AG10803 (cell line): ENCODE measurements at regions not wholly inside any gene's neighbourhood (a gene's known extent, or its start where the extent isn't known, plus 50 kb on each side); places are given as distances from the start of the nearest gene placed in this dataset.

ENCODE experiments used
- DNase-seq: peaks from one replicate; pipeline ENCODE4 v3.0.0; 2010; ENCODE audit warnings: low read depth
- H3K4me3 ChIP-seq: 2 replicates; pipeline ENCODE4 v1.5.1; 2011; ENCODE audit warnings: mild to moderate bottlenecking, low read length, control low read depth
- CTCF ChIP-seq: conservative IDR thresholded peaks from 2 replicates; pipeline ENCODE4 v1.5.1; 2011; ENCODE audit warnings: mild to moderate bottlenecking, low read length, control low read depth, inconsistent platforms

- no peak overlapping the region for H3K4me3 ChIP-seq
- TF ChIP-seq CTCF: no peak
- no peak for DNase-seq
These were observed 121.2 kb upstream of the MAP1B start for GRCh38 chr5:71986101-71986500.

- no peak overlapping the region for H3K4me3 ChIP-seq
- no peak for DNase-seq
- no peak for TF ChIP-seq CTCF
These were observed 118.5 kb upstream of the MAP1B start for GRCh38 chr5:71988808-71989207.

GRCh38 chr5:71993600-71993999 is 113.7 kb upstream of the MAP1B start:
- H3K4me3 ChIP-seq: no peak overlapping the region
- TF ChIP-seq CTCF: no peak

GRCh38 chr5:71996789-71997188 is 110.5 kb upstream of the MAP1B start:
- DNase-seq: no peak
- TF ChIP-seq CTCF: no peak
- H3K4me3 ChIP-seq: no peak overlapping the region

More at GRCh38 chr5:71993600-71993999, 113.7 kb upstream of the MAP1B start:
- no peak for DNase-seq

GRCh38 chr5:71998746-71999145 is 108.5 kb upstream of the MAP1B start:
- DNase-seq: no peak
- TF ChIP-seq CTCF: no peak
- H3K4me3 ChIP-seq: no peak overlapping the region

DNA sequence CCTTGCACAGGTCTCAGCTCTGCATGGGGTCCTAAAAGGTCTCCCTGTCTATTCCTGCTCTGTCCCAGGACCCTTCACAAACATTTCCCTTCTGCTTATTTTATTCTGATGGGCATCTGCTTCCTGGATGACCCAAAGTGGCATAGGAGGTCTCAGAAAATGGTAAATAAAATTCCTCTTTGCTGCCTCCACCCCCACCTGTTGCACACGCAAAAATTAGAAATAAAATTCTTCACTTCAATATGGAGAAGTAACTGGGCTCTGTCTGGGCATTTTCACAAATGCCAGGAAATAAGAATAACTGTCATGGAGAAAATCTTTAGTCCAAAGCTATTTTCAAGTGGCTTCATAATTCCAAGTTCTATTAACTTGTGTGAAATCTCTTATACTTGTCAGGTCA is 106.6 kb upstream of the MAP1B start:
- no peak for DNase-seq
- H3K4me3 ChIP-seq: no peak overlapping the region
- no peak for TF ChIP-seq CTCF

DNA sequence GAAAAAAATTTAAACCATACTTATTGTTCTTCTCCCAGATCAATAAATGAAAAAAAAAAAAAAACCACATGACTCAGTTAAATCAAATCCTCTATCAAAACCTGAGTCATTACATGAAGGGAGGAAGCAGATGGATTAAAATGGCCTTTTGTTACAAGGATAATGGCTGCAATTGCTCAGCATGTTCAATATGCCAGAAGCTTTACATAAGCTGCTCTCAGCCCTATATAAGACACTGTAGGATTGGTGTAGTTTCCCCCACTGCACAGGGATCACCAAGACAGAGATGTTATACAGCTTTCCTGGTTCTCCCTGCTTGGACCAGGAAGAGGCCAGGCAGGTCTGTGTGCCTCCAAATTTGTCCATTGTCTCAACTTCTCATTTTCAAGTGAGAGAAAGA is 101.6 kb upstream of the MAP1B start:
- TF ChIP-seq CTCF: no peak
- H3K4me3 ChIP-seq: no peak overlapping the region
- no peak for DNase-seq
